ENCODE measurements at regions not wholly inside any gene's neighbourhood (a gene's known extent, or its start where the extent isn't known, plus 50 kb on each side); places are given as distances from the start of the nearest gene placed in this dataset.

DNA sequence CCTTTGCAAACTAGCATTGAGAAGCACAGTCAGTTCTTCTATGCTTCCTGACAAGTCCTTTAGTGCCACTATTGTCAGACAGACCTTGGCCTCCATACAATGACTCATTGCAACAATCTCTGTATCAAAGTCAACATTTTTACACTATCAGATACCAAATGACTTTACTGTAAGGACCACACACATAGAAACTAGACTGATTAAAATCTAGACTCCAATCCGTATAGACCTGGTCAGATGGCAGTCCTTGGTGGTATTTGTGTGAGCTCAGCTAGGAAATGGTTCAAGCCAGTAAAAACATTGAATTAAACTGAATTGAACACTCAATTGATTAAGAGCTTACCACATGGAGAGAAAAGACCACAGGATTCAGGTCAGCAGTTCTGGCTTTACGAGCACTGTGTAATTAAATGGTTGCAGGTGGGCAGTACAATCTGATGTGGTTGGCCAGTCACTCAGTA is 549.8 kb upstream of the LCORL start:
- TF ChIP-seq POLR2A (IDR thresholded peaks at IDR 0.05) (no peak), POLR2AphosphoS5 (IDR thresholded peaks at IDR 0.05) (no peak)
- TF ChIP-seq, protein P1, sequence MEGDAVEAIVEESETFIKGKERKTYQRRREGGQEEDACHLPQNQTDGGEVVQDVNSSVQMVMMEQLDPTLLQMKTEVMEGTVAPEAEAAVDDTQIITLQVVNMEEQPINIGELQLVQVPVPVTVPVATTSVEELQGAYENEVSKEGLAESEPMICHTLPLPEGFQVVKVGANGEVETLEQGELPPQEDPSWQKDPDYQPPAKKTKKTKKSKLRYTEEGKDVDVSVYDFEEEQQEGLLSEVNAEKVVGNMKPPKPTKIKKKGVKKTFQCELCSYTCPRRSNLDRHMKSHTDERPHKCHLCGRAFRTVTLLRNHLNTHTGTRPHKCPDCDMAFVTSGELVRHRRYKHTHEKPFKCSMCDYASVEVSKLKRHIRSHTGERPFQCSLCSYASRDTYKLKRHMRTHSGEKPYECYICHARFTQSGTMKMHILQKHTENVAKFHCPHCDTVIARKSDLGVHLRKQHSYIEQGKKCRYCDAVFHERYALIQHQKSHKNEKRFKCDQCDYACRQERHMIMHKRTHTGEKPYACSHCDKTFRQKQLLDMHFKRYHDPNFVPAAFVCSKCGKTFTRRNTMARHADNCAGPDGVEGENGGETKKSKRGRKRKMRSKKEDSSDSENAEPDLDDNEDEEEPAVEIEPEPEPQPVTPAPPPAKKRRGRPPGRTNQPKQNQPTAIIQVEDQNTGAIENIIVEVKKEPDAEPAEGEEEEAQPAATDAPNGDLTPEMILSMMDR (IDR thresholded peaks at IDR 0.05), result no peak

All from sigmoid colon (tissue), 4 donors.